ENCODE measurements at regions not wholly inside any gene's neighbourhood (a gene's known extent, or its start where the extent isn't known, plus 50 kb on each side); places are given as distances from the start of the nearest gene placed in this dataset.

- no peak for DNase-seq (ENCODE audit: low spot score)
- TF ChIP-seq CTCF (IDR thresholded peaks at IDR 0.05; ENCODE audit: extremely low read depth, missing control alignments): no peak
These were observed 425.7 kb upstream of the SEMA3D start for GRCh38 chr7:85612514-85612913.

GRCh38 chr7:85608804-85609203 is 421.9 kb upstream of the SEMA3D start:
- no peak for TF ChIP-seq CTCF (IDR thresholded peaks at IDR 0.05; ENCODE audit: extremely low read depth, missing control alignments)
- DNase-seq (ENCODE audit: low spot score): no peak

- no peak for DNase-seq (ENCODE audit: low spot score)
- no peak for TF ChIP-seq CTCF (IDR thresholded peaks at IDR 0.05; ENCODE audit: extremely low read depth, missing control alignments)
These were observed 415.3 kb upstream of the SEMA3D start for GRCh38 chr7:85602196-85602595.

- no peak for TF ChIP-seq CTCF (IDR thresholded peaks at IDR 0.05; ENCODE audit: extremely low read depth, missing control alignments)
- DNase-seq (ENCODE audit: low spot score): no peak
These were observed 413.5 kb upstream of the SEMA3D start for GRCh38 chr7:85600395-85600794.

GRCh38 chr7:85596827-85597226 is 410.0 kb upstream of the SEMA3D start:
- no peak for TF ChIP-seq CTCF (IDR thresholded peaks at IDR 0.05; ENCODE audit: extremely low read depth, missing control alignments)
- no peak for DNase-seq (ENCODE audit: low spot score)

GRCh38 chr7:85595750-85596178 is 408.9 kb upstream of the SEMA3D start:
- DNase-seq (ENCODE audit: low spot score): no peak
- TF ChIP-seq CTCF (IDR thresholded peaks at IDR 0.05; ENCODE audit: extremely low read depth, missing control alignments): no peak

- TF ChIP-seq CTCF (IDR thresholded peaks at IDR 0.05; ENCODE audit: extremely low read depth, missing control alignments): peak; percentile 6
- no peak for DNase-seq (ENCODE audit: low spot score)
These were observed 406.5 kb upstream of the SEMA3D start for GRCh38 chr7:85593355-85593754.
